A549 (cell line): ENCODE measurements at regions not wholly inside any gene's neighbourhood (a gene's known extent, or its start where the extent isn't known, plus 50 kb on each side); places are given as distances from the start of the nearest gene placed in this dataset.
"Not testable (repeated sequence)": the region's sequence is repeated elsewhere in the genome, so short reads cannot be mapped to it uniquely, and the experiment has no call there.

Experiments
- ATAC-seq, 2 experiments: fragments of 200-7000 bp in 1 of 2; fragments of >200 bp in 1 of 2; cut with Nextera tagmentation in 1 of 2; cut with Tn5 transposase in 1 of 2; 3 replicates each; pipeline versions ENCODE4 v1.8.0 to v1.9.1; 2018 to 2020; ENCODE audit warnings: mild to moderate bottlenecking in 1 of 2, moderate library complexity in 1 of 2
- CTCF ChIA-PET: fragments of 300-600 bp; sonication (Branson Sonifier 250); formaldehyde crosslinking; extraction: SDS; loops from one replicate; lab custom pipeline; 2021; ENCODE audit warnings: antibody characterized with exemption, inconsistent platforms; lab: Yijun Ruan, JAX
- POLR2A ChIA-PET: fragments of 350-600 bp; formaldehyde crosslinking; extraction: SDS; loops from one replicate; lab custom pipeline; 2021; ENCODE audit warnings: antibody characterized with exemption, inconsistent platforms; lab: Yijun Ruan, JAX
- DNase-seq, 2 experiments: peaks; one replicate each; pipeline versions ENCODE4 v3.0.0 to v3.0.0-alpha.2; 2011 to 2016; ENCODE audit warnings: low read depth in 1 of 2, low spot score in 1 of 2
- FAIRE-seq: peaks from 2 replicates; lab custom pipeline; 2011; peaks lifted over from hg19 to GRCh38; lab: Jason Lieb, UNC
- H3K27ac ChIP-seq, 2 experiments: fragments of >200 bp; sonication (Bioruptor Twin); formaldehyde crosslinking; 3 replicates each; pipeline ENCODE4 v1.5.1; 2016 to 2017
- H3K4me1 ChIP-seq: fragments of >200 bp; sonication (Bioruptor Twin); formaldehyde crosslinking; 3 replicates; pipeline ENCODE4 v1.6.1; 2016
- H3K4me2 ChIP-seq: fragments of >200 bp; sonication (Bioruptor Twin); formaldehyde crosslinking; 3 replicates; pipeline ENCODE4 v1.6.1; 2016
- H3K4me3 ChIP-seq: fragments of >200 bp; sonication (Bioruptor Twin); formaldehyde crosslinking; 3 replicates; pipeline ENCODE4 v1.5.1; 2016
- H3K9me3 ChIP-seq: fragments of >200 bp; sonication (Bioruptor Twin); formaldehyde crosslinking; 3 replicates; pipeline ENCODE4 v1.6.1; 2016
- CBX8 ChIP-seq: fragments of 200-600 bp; sonication (generic); IDR thresholded peaks from 2 replicates; pipeline ENCODE4 v1.6.1; 2016
- CTCF ChIP-seq: fragments of >200 bp; sonication (Bioruptor Twin); formaldehyde crosslinking; IDR thresholded peaks from 3 replicates; pipeline ENCODE4 v1.5.1; 2016
- E2F6 ChIP-seq: IDR thresholded peaks from 2 replicates; pipeline ENCODE4 v1.6.1; 2012; ENCODE audit warnings: low read depth, borderline replicate concordance
- EHMT2 ChIP-seq: fragments of 200-600 bp; sonication (generic); IDR thresholded peaks from 2 replicates; pipeline ENCODE4 v1.6.1; 2016; ENCODE audit warnings: antibody characterized with exemption, low read depth, mild to moderate bottlenecking, moderate library complexity
- ESRRA ChIP-seq: fragments of 150-350 bp; IDR thresholded peaks from 2 replicates; pipeline ENCODE4 v1.6.1; 2014; ENCODE audit warnings: mild to moderate bottlenecking, low read length, borderline replicate concordance
- FOSB ChIP-seq: fragments of 250-450 bp; sonication (Bioruptor Pico); IDR thresholded peaks from 2 replicates; pipeline ENCODE4 v1.5.0; 2020; ENCODE audit warnings: mild to moderate bottlenecking, moderate library complexity
- FOSL2 ChIP-seq, 2 experiments: fragments of 450-650 bp in 1 of 2; fragments of >200 bp in 1 of 2; sonication (Bioruptor Twin) in 1 of 2; formaldehyde crosslinking; IDR thresholded peaks; 2 replicates each; pipeline versions ENCODE4 v1.5.0 to v1.6.1; 2016 to 2020; ENCODE audit warnings: mild to moderate bottlenecking in 1 of 2, moderate library complexity in 1 of 2
- HDAC2 ChIP-seq: fragments of 200-600 bp; sonication (generic); IDR thresholded peaks from 2 replicates; pipeline ENCODE4 v1.6.1; 2016
- HEYL ChIP-seq: fragments of 250-450 bp; sonication (Bioruptor Pico); IDR thresholded peaks from 2 replicates; pipeline ENCODE4 v1.8.0; 2021; ENCODE audit warnings: mild to moderate bottlenecking, moderate library complexity
- HOXA7 ChIP-seq: fragments of 250-450 bp; sonication (Bioruptor Pico); IDR thresholded peaks from 2 replicates; pipeline ENCODE4 v1.5.0; 2020; ENCODE audit warnings: mild to moderate bottlenecking, moderate library complexity
- HOXB13 ChIP-seq: fragments of 250-450 bp; sonication (Bioruptor Pico); IDR thresholded peaks from 2 replicates; pipeline ENCODE4 v1.5.0; 2020; ENCODE audit warnings: low read depth, mild to moderate bottlenecking, moderate library complexity
- HOXB5 ChIP-seq: fragments of 250-450 bp; sonication (Bioruptor Pico); IDR thresholded peaks from 2 replicates; pipeline ENCODE4 v1.5.0; 2020; ENCODE audit warnings: mild to moderate bottlenecking, moderate library complexity
- JUN ChIP-seq, 2 experiments: fragments of >200 bp; sonication (Bioruptor Twin); formaldehyde crosslinking; IDR thresholded peaks; 2 replicates in 1 of 2; 3 replicates in 1 of 2; pipeline ENCODE4 v1.6.1; 2016 to 2017
- MAZ ChIP-seq: fragments of 150-350 bp; IDR thresholded peaks from 2 replicates; pipeline ENCODE4 v1.6.1; 2014; ENCODE audit warnings: antibody characterized with exemption, low read depth, low read length, borderline replicate concordance
- MYC ChIP-seq: IDR thresholded peaks from 2 replicates; pipeline ENCODE4 v1.6.1; 2012; ENCODE audit warnings: mild to moderate bottlenecking, inconsistent platforms, low read length, improper control_type of control experiment, borderline replicate concordance
- NFE2L2 ChIP-seq: fragments of 150-350 bp; conservative IDR thresholded peaks from 2 replicates; pipeline ENCODE4 v1.6.1; 2014; ENCODE audit warnings: low read length
- PHF8 ChIP-seq: fragments of 200-600 bp; sonication (generic); IDR thresholded peaks from 2 replicates; pipeline ENCODE4 v1.6.1; 2016; ENCODE audit warnings: low read depth, mild to moderate bottlenecking, antibody characterized with exemption, moderate library complexity, borderline replicate concordance
- RCOR1 ChIP-seq: fragments of 150-350 bp; IDR thresholded peaks from 2 replicates; pipeline ENCODE4 v1.6.1; 2014; ENCODE audit warnings: antibody characterized with exemption, low read length, low read depth
- RFX5 ChIP-seq: fragments of 450-650 bp; IDR thresholded peaks from 2 replicates; pipeline ENCODE4 v1.7.1; 2014; ENCODE audit warnings: antibody characterized with exemption, mild to moderate bottlenecking, moderate library complexity
- ZC3H11A ChIP-seq: fragments of 450-650 bp; IDR thresholded peaks from 2 replicates; pipeline ENCODE4 v1.6.1; 2014; ENCODE audit warnings: antibody characterized with exemption, mild to moderate bottlenecking
- ZFP36 ChIP-seq: fragments of 450-650 bp; IDR thresholded peaks from 2 replicates; pipeline ENCODE4 v1.6.1; 2014; ENCODE audit warnings: borderline replicate concordance; ENCODE audit not compliant: partially characterized antibody
- WGBS: methylation state at CpG from one replicate; pipeline ENCODE4 v1.1.6; 2017; ENCODE audit errors: missing lambda C conversion rate; 5-methylcytosine and 5-hydroxymethylcytosine counted together
- TF ChIP-seq, protein P1 (sequence below): fragments of 200-600 bp; sonication (generic); IDR thresholded peaks from 2 replicates; pipeline ENCODE4 v1.6.1; 2016; ENCODE audit warnings: antibody characterized with exemption, mild to moderate bottlenecking, moderate library complexity

GRCh38 chr9:21626493-21626892, 144.4 kb upstream of the IFNE start:
- Histone ChIP-seq H3K4me1 (no peaks in the 10 kb centered on the region), H3K4me3 (no peak overlapping the region), H3K27ac (no peak overlapping the region), H3K4me2 (no peak overlapping the region), H3K9me3 (0 out of 3 replicates have a peak, but pooled peaks cover 11% of the 10 kb centered on the region)
- TF ChIP-seq RFX5 (no peak), E2F6 (no peak), EHMT2 (no peak), HDAC2 (no peak), HOXB5 (CRISPR knock-in tag) (no peak), MAZ (no peak), ESRRA (no peak)
- ChIA-PET POLR2A (no interaction called here), CTCF (interaction anchor here (1.0 kb wide), 1 partner anchor 67 kb away, joined by 3 read pairs; no protein-coding TSS in a partner anchor)
- DNase-seq (no peak), ATAC-seq (no peak), FAIRE-seq (no peak)
- 98% methylated on average over 2 of the region's 2 CpGs for WGBS

DNA sequence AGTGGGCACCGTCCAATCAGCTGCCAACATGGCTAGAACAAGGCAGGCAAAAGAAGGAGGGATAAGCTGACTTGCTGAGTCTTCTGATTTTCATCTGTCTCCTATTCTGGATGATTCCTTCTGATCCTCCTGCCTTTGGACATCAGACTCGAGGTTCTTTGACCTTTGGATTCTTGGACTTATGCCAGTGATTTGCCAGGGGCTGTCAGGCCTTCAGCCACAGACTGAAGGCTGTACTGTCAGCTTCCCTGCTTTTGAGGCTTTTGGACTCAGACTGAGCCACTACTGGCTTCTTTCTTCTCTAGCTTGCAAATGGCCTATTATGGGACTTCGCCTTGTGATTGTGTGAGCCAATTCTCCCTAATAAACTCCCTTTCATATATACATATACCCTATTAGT, 146.8 kb upstream of the IFNE start:
- POLR2A ChIA-PET, ATAC-seq, DNase-seq, H3K4me1 ChIP-seq, H3K4me2 ChIP-seq, FAIRE-seq, H3K27ac ChIP-seq, H3K4me3 ChIP-seq: not testable (repeated sequence)
- WGBS = 66% methylated on average over 3 of the region's 3 CpGs
- CTCF ChIA-PET = interaction anchor here (1.2 to 1.7 kb wide), 4 partner anchors 15 to 40 kb away, joined by 3 to 6 read pairs (median 3); no protein-coding TSS in a partner anchor
- H3K9me3 ChIP-seq = 0 out of 3 replicates have a peak, but pooled peaks cover 11% of the 10 kb centered on the region

- Histone ChIP-seq H3K4me2 (no peak overlapping the region), H3K4me1 (no peaks in the 10 kb centered on the region), H3K27ac (no peak overlapping the region), H3K9me3 (0 out of 3 replicates have a peak, but pooled peaks cover 3% of the 10 kb centered on the region), H3K4me3 (no peak overlapping the region)
- FAIRE-seq (no peak), DNase-seq (no peak), ATAC-seq (no peak)
- 94% methylated on average over 2 of the region's 2 CpGs for WGBS
- TF ChIP-seq CBX8 = no peak
- TF ChIP-seq PHF8 = no peak
- TF ChIP-seq HDAC2 = no peak
- TF ChIP-seq EHMT2 = no peak
- no peak for TF ChIP-seq HEYL (CRISPR knock-in tag)
- no peak for TF ChIP-seq CTCF
- no peak for TF ChIP-seq MAZ
- TF ChIP-seq HOXB13 (CRISPR knock-in tag) = no peak
- no peak for TF ChIP-seq JUN (IDR thresholded peaks at IDR 0.05)
- ChIA-PET CTCF (interaction anchor here (1.5 to 1.6 kb wide), 2 partner anchors 12 to 17 kb away, joined by 3 to 6 read pairs; no protein-coding TSS in a partner anchor), POLR2A (no interaction called here)
Measured at GRCh38 chr9:21634951-21635350, 152.8 kb upstream of the IFNE start.

GRCh38 chr9:21638104-21638503, 156.0 kb upstream of the IFNE start:
- FAIRE-seq (no peak), DNase-seq (no peak), ATAC-seq (no peak)
- Histone ChIP-seq H3K4me3 (no peak overlapping the region), H3K4me1 (no peaks in the 10 kb centered on the region), H3K4me2 (no peak overlapping the region), H3K9me3 (peaks cover 5% of the 10 kb centered on the region; the same call in 1 of the 3 replicates), H3K27ac (no peak overlapping the region)
- ChIA-PET CTCF (no interaction called here), POLR2A (no interaction called here)
- WGBS = 90% methylated on average over 16 of the region's 16 CpGs
- no peak for TF ChIP-seq ZFP36
- TF ChIP-seq ZC3H11A = no peak
- no peak for TF ChIP-seq FOSB (CRISPR knock-in tag)
- no peak for TF ChIP-seq MYC
- no peak for TF ChIP-seq HOXA7
- no peak for TF ChIP-seq MAZ
- TF ChIP-seq NFE2L2 = no peak
- TF ChIP-seq EHMT2 = no peak
- TF ChIP-seq CBX8 = no peak
- TF ChIP-seq FOSL2 (IDR thresholded peaks at IDR 0.05) = no peak
- TF ChIP-seq FOSL2 (CRISPR knock-in tag; IDR thresholded peaks at IDR 0.05) = no peak
- TF ChIP-seq, protein P1, sequence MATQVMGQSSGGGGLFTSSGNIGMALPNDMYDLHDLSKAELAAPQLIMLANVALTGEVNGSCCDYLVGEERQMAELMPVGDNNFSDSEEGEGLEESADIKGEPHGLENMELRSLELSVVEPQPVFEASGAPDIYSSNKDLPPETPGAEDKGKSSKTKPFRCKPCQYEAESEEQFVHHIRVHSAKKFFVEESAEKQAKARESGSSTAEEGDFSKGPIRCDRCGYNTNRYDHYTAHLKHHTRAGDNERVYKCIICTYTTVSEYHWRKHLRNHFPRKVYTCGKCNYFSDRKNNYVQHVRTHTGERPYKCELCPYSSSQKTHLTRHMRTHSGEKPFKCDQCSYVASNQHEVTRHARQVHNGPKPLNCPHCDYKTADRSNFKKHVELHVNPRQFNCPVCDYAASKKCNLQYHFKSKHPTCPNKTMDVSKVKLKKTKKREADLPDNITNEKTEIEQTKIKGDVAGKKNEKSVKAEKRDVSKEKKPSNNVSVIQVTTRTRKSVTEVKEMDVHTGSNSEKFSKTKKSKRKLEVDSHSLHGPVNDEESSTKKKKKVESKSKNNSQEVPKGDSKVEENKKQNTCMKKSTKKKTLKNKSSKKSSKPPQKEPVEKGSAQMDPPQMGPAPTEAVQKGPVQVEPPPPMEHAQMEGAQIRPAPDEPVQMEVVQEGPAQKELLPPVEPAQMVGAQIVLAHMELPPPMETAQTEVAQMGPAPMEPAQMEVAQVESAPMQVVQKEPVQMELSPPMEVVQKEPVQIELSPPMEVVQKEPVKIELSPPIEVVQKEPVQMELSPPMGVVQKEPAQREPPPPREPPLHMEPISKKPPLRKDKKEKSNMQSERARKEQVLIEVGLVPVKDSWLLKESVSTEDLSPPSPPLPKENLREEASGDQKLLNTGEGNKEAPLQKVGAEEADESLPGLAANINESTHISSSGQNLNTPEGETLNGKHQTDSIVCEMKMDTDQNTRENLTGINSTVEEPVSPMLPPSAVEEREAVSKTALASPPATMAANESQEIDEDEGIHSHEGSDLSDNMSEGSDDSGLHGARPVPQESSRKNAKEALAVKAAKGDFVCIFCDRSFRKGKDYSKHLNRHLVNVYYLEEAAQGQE = no peak
- TF ChIP-seq RCOR1 = no peak
